K562 (cell line): ENCODE measurements at regions not wholly inside any gene's neighbourhood (a gene's known extent, or its start where the extent isn't known, plus 50 kb on each side); places are given as distances from the start of the nearest gene placed in this dataset.

Experiments
- BCOR ChIP-seq: fragments of 450-650 bp; IDR thresholded peaks from 2 replicates; pipeline ENCODE4 v1.6.1; 2016
- POLR2H ChIP-seq: IDR thresholded peaks from 2 replicates; pipeline ENCODE4 v1.6.1; 2016; ENCODE audit warnings: missing genetic modification characterization, low read depth, mild to moderate bottlenecking, control low read depth, missing compliant biosample characterization, moderate library complexity
- POLR3G ChIP-seq: IDR thresholded peaks from 2 replicates; pipeline ENCODE4 v1.6.1; 2011; ENCODE audit not compliant: insufficient read length, insufficient replicate concordance; ENCODE audit errors: extremely low read depth
- PTBP1 ChIP-seq: fragments of 200-400 bp; formaldehyde crosslinking; IDR thresholded peaks from 2 replicates; pipeline ENCODE4 v1.6.1; 2017; ENCODE audit warnings: low read depth, low read length
- ZNF507 ChIP-seq: conservative IDR thresholded peaks from 2 replicates; pipeline ENCODE4 v1.6.1; 2017; ENCODE audit warnings: missing genetic modification characterization, missing compliant biosample characterization
- TF ChIP-seq, protein P1 (sequence below): fragments of 250-450 bp; sonication (Bioruptor Pico); IDR thresholded peaks from 2 replicates; pipeline ENCODE4 v1.5.0; 2021; ENCODE audit warnings: mild to moderate bottlenecking, moderate library complexity

DNA sequence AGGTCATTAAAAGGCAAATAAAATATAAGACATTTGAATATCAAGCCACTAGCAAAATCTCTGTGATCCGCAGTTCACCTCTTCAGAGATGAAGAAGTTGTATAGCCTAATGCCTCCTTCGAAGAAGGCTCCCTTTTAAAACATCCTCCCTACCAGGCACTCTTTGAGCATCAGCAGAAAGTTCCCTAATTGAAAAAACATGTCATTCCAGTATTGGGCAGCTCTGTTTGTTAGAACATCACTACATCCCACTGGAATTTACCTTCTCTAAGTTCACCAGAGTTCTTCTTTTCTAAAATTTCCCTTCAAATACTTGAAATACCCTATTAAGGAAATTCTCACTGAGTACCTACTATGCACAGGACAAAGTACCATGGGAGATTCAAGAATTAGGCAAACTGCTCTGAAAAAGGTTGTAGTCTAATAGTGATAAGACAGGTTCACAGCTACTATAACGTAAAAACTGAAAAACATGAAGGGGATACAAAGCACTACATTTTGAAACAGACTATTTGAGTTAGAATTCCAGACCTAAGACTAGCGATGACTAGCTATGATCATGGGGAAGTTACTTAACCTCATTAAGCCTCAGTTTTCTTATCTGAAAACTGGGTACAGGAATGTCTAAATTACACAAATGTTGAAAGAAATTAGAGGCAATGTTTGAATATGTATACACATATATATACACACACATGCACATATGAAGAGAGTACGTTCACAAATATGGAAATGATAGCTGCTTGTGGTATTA lies 128.7 kb downstream of the ELAPOR2 start (continued):
- TF ChIP-seq, protein P1, sequence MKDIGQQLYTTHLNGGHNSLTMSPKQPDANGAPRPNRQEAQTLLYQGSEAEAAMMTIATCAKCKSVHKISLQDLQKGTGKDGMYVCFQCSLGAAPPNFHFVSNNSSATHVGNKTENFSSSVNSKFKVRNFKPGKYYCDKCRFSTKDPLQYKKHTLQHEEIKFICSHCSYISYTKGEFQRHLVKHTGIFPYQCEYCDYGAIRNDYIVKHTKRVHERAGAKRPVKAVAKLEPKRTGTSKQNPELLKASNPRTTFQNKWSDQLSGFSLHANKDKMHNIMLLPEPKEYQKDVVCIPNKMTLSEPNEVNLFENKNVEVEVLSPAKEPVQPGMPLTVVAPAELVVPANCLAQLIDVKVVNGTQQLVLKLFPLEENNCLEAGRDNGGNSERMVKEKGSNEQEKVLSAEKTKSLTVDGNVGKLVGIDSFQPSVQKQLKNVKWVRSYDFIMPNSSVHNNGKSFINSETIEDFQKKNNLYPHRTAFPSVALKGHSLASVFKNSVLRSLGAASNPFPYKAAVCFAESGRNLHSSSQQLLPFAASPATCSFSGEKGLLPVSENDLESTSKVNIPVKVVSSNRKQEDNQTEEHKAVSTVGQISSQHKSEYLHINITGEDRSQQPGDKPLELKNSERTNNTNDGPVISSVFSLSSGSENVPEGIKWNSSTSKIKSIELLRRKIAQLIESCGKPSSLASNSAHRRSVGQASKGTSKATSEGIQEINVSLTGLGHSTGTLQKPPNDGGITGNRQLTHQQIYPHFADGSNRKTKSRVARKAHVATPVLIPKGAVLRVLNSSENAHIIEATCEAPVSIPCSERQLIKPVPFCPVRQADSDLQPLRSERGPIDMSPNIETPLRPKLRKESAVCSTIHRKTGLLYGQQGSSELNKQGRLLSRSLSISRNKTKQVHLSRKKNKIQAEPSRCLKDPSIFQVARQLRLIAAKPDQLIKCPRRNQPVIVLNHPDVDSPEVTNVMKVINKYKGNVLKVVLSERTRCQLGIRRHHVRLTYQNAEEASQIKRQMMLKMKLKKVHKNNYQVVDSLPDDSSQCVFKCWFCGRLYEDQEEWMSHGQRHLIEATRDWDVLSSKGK (CRISPR knock-in tag), result no peak
- TF ChIP-seq BCOR (peak; percentile 85), PTBP1 (no peak), ZNF507 (tag) (peak; percentile 17; the same call in 1 of the 2 replicates), POLR2H (tag) (0 out of 2 replicates have a peak, but pooled peaks have one; percentile 21), POLR3G (no peak)
